ENCODE measurements at regions not wholly inside any gene's neighbourhood (a gene's known extent, or its start where the extent isn't known, plus 50 kb on each side); places are given as distances from the start of the nearest gene placed in this dataset.

GRCh38 chr2:44825702-44826101 is 115.8 kb upstream of the SIX3 start:
- Histone ChIP-seq H3K79me2 (ENCODE audit: insufficient read depth, low read length) (no peaks in the 10 kb centered on the region), H2AFZ (ENCODE audit: low read length) (no peak overlapping the region), H3K4me2 (ENCODE audit: low read depth, low read length) (no peak overlapping the region), H3K9ac (ENCODE audit: insufficient read depth, low read depth, low read length) (no peak overlapping the region), H4K20me1 (ENCODE audit: insufficient read depth, low read length) (no peaks in the 10 kb centered on the region), H3K4me1 (ENCODE audit: insufficient read depth, low read length) (0 out of 2 replicates have a peak, but pooled peaks cover 4% of the 10 kb centered on the region), H3K9me3 (ENCODE audit: low read length) (no peaks in the 10 kb centered on the region), H3K4me3 (replicated peaks in 1 of 3; ENCODE audit: insufficient read depth in 1 of 3, low read depth in 2 of 3, low read length in 3 of 3) (no peak overlapping the region), H3K27me3 (ENCODE audit: control insufficient read depth in 1 of 2, insufficient read depth in 2 of 2, low read length in 2 of 2) (peaks cover 1 to 25% of the 10 kb centered on the region in 2 experiments; a peak in 4 of 5 replicates), H3K27ac (ENCODE audit: extremely low read length, insufficient read depth, low read length) (no peak overlapping the region), H3K36me3 (replicated peaks in 1 of 2; ENCODE audit: control insufficient read depth in 1 of 2, insufficient read depth in 2 of 2, low read length in 2 of 2) (no peaks in the 10 kb centered on the region)
- ATAC-seq (no peak), FAIRE-seq (no peak), DNase-seq (ENCODE audit: low spot score) (no peak)
- WGBS (ENCODE audit: low lambda C conversion rate) = 5% methylated on average over 5 of the region's 5 CpGs
- TF ChIP-seq PAWR (CRISPR knock-in tag; IDR thresholded peaks at IDR 0.05; ENCODE audit: borderline replicate concordance) (no peak), IRX3 (CRISPR knock-in tag; IDR thresholded peaks at IDR 0.05; ENCODE audit: borderline replicate concordance, low read depth) (no peak), MZF1 (CRISPR knock-in tag; IDR thresholded peaks at IDR 0.05; ENCODE audit: borderline replicate concordance) (no peak)
- TF ChIP-seq, protein P1, sequence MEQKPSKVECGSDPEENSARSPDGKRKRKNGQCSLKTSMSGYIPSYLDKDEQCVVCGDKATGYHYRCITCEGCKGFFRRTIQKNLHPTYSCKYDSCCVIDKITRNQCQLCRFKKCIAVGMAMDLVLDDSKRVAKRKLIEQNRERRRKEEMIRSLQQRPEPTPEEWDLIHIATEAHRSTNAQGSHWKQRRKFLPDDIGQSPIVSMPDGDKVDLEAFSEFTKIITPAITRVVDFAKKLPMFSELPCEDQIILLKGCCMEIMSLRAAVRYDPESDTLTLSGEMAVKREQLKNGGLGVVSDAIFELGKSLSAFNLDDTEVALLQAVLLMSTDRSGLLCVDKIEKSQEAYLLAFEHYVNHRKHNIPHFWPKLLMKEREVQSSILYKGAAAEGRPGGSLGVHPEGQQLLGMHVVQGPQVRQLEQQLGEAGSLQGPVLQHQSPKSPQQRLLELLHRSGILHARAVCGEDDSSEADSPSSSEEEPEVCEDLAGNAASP (CRISPR knock-in tag; IDR thresholded peaks at IDR 0.05; ENCODE audit: borderline replicate concordance) = no peak
- CTCF ChIA-PET (ENCODE audit: low intra/inter-chr PET ratio, low total read pairs) = no interaction called here
- no TSS peak for BruUV-seq (replicated peaks)
- POLR2A ChIA-PET = no interaction called here
- in situ Hi-C loops (cut with HindIII; ENCODE audit: extremely low pct_ligation_motif_present, low pct_unique_long_range_greater_than_20kb) (no loop called here), intact Hi-C loops (cut with micrococcal nuclease; ENCODE audit: unreplicated experiment) (no loop called here)

GRCh38 chr2:44826601-44827000 is 114.9 kb upstream of the SIX3 start:
- Histone ChIP-seq H4K20me1 (ENCODE audit: insufficient read depth, low read length) (no peaks in the 10 kb centered on the region), H3K79me2 (ENCODE audit: insufficient read depth, low read length) (no peaks in the 10 kb centered on the region), H3K9me3 (ENCODE audit: low read length) (no peaks in the 10 kb centered on the region), H3K4me3 (replicated peaks in 1 of 3; ENCODE audit: insufficient read depth in 1 of 3, low read depth in 2 of 3, low read length in 3 of 3) (no peak overlapping the region), H3K27me3 (ENCODE audit: control insufficient read depth in 1 of 2, insufficient read depth in 2 of 2, low read length in 2 of 2) (peaks cover 1 to 27% of the 10 kb centered on the region in 2 experiments; a peak in 4 of 5 replicates), H3K4me2 (ENCODE audit: low read depth, low read length) (no peak overlapping the region), H3K36me3 (replicated peaks in 1 of 2; ENCODE audit: control insufficient read depth in 1 of 2, insufficient read depth in 2 of 2, low read length in 2 of 2) (no peaks in the 10 kb centered on the region), H3K9ac (ENCODE audit: insufficient read depth, low read depth, low read length) (no peak overlapping the region), H3K27ac (ENCODE audit: extremely low read length, insufficient read depth, low read length) (no peak overlapping the region), H2AFZ (ENCODE audit: low read length) (no peak overlapping the region), H3K4me1 (ENCODE audit: insufficient read depth, low read length) (no peaks in the 10 kb centered on the region)
- intact Hi-C loops (cut with micrococcal nuclease; ENCODE audit: unreplicated experiment) (no loop called here), in situ Hi-C loops (cut with HindIII; ENCODE audit: extremely low pct_ligation_motif_present, low pct_unique_long_range_greater_than_20kb) (no loop called here)
- DNase-seq (ENCODE audit: low spot score) = no peak
- 10% methylated on average over 3 of the region's 3 CpGs for WGBS (ENCODE audit: low lambda C conversion rate)
- ATAC-seq = no peak
- CTCF ChIA-PET (ENCODE audit: low intra/inter-chr PET ratio, low total read pairs) = no interaction called here
- POLR2A ChIA-PET = no interaction called here
- no TSS peak for BruUV-seq (replicated peaks)
- no peak for FAIRE-seq
- no peak for TF ChIP-seq ZBTB1 (CRISPR knock-in tag; IDR thresholded peaks at IDR 0.05; ENCODE audit: borderline replicate concordance)
- no peak for TF ChIP-seq GTF2F1 (IDR thresholded peaks at IDR 0.05; ENCODE audit: low read length)
- TF ChIP-seq, protein P2, sequence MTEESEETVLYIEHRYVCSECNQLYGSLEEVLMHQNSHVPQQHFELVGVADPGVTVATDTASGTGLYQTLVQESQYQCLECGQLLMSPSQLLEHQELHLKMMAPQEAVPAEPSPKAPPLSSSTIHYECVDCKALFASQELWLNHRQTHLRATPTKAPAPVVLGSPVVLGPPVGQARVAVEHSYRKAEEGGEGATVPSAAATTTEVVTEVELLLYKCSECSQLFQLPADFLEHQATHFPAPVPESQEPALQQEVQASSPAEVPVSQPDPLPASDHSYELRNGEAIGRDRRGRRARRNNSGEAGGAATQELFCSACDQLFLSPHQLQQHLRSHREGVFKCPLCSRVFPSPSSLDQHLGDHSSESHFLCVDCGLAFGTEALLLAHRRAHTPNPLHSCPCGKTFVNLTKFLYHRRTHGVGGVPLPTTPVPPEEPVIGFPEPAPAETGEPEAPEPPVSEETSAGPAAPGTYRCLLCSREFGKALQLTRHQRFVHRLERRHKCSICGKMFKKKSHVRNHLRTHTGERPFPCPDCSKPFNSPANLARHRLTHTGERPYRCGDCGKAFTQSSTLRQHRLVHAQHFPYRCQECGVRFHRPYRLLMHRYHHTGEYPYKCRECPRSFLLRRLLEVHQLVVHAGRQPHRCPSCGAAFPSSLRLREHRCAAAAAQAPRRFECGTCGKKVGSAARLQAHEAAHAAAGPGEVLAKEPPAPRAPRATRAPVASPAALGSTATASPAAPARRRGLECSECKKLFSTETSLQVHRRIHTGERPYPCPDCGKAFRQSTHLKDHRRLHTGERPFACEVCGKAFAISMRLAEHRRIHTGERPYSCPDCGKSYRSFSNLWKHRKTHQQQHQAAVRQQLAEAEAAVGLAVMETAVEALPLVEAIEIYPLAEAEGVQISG (CRISPR knock-in tag; IDR thresholded peaks at IDR 0.05) = no peak
- no peak for TF ChIP-seq RFXANK (CRISPR knock-in tag; IDR thresholded peaks at IDR 0.05)
- TF ChIP-seq ZNF749 (CRISPR knock-in tag; IDR thresholded peaks at IDR 0.05; ENCODE audit: borderline replicate concordance) = no peak
- no peak for TF ChIP-seq PRDM10 (CRISPR knock-in tag; IDR thresholded peaks at IDR 0.05; ENCODE audit: low read depth)
- no peak for TF ChIP-seq SRSF9 (IDR thresholded peaks at IDR 0.05; ENCODE audit: borderline replicate concordance, insufficient read depth, low read depth, low read length, poor library complexity, severe bottlenecking)
